OCI-LY7 (cell line): ENCODE measurements at regions not wholly inside any gene's neighbourhood (a gene's known extent, or its start where the extent isn't known, plus 50 kb on each side); places are given as distances from the start of the nearest gene placed in this dataset.

Experiments used
- BruUV-seq: library from RNA; stranded (reverse); fragments of 400-500 nt; replicated peaks from 2 replicates; lab custom pipeline; 2021; lab: Mats Ljungman, UMichigan
- CTCF ChIA-PET: fragments of 300-600 bp; sonication (Branson Sonifier 250); formaldehyde crosslinking; loops from one replicate; lab custom pipeline; 2022; ENCODE audit warnings: antibody characterized with exemption; ENCODE audit not compliant: unreplicated experiment; lab: Charles Lee
- POLR2A ChIA-PET: fragments of 300-600 bp; sonication (Branson Sonifier 250); formaldehyde crosslinking; loops from one replicate; lab custom pipeline; 2022; ENCODE audit warnings: antibody characterized with exemption; lab: Charles Lee
- DNase-seq: peaks from one replicate; pipeline ENCODE4 v3.0.0-alpha.2; 2015; ENCODE audit warnings: low spot score
- H2AFZ ChIP-seq: fragments of 200-600 bp; sonication (generic), shearing (Covaris generic); 2 replicates; pipeline ENCODE4 v1.6.1; 2014; ENCODE audit warnings: mild to moderate bottlenecking, antibody characterized with exemption, low read length, moderate library complexity
- H3K27ac ChIP-seq: fragments of 200-600 bp; sonication (generic); 2 replicates; pipeline ENCODE4 v1.5.1; 2014; ENCODE audit warnings: mixed run types, low read depth, mild to moderate bottlenecking, moderate library complexity, low read length, inconsistent platforms; ENCODE audit not compliant: poor library complexity, severe bottlenecking
- H3K36me3 ChIP-seq: fragments of 200-600 bp; sonication (generic); 2 replicates; pipeline ENCODE4 v1.6.1; 2014; ENCODE audit warnings: mild to moderate bottlenecking, antibody characterized with exemption, low read length, moderate library complexity, mixed read lengths; ENCODE audit not compliant: insufficient read depth
- H3K4me1 ChIP-seq: fragments of 200-600 bp; sonication (generic); 2 replicates; pipeline ENCODE4 v1.5.1; 2014; ENCODE audit warnings: mild to moderate bottlenecking, low read length; ENCODE audit not compliant: insufficient read depth, poor library complexity, severe bottlenecking
- H3K4me2 ChIP-seq: fragments of 200-600 bp; sonication (generic); 2 replicates; pipeline ENCODE4 v1.6.1; 2014; ENCODE audit warnings: mild to moderate bottlenecking, low read length
- H3K4me3 ChIP-seq: fragments of 200-600 bp; sonication (generic); 2 replicates; pipeline ENCODE4 v1.5.1; 2014; ENCODE audit warnings: mild to moderate bottlenecking, low read depth, low read length; ENCODE audit not compliant: poor library complexity, severe bottlenecking
- H3K79me2 ChIP-seq: fragments of 200-600 bp; sonication (generic); 2 replicates; pipeline ENCODE4 v1.6.1; 2016; ENCODE audit warnings: low read depth, mild to moderate bottlenecking, low read length, moderate library complexity, mixed read lengths; ENCODE audit not compliant: insufficient read depth
- H3K9me2 ChIP-seq: fragments of 200-600 bp; sonication (generic); 2 replicates; pipeline ENCODE4 v1.6.1; 2016; ENCODE audit warnings: mild to moderate bottlenecking, low read length, mixed read lengths; ENCODE audit not compliant: insufficient read depth
- H3K9me3 ChIP-seq: fragments of 200-600 bp; sonication (generic); 2 replicates; pipeline ENCODE4 v1.6.1; 2014; ENCODE audit warnings: mild to moderate bottlenecking, mixed run types, low read length, mixed read lengths
- H4K20me1 ChIP-seq: fragments of 200-600 bp; sonication (generic); 2 replicates; pipeline ENCODE4 v1.6.1; 2014; ENCODE audit warnings: mild to moderate bottlenecking, antibody characterized with exemption, low read length, moderate library complexity, mixed read lengths; ENCODE audit not compliant: insufficient read depth
- CTCF ChIP-seq: fragments of 200-600 bp; sonication (generic); conservative IDR thresholded peaks from 2 replicates; pipeline ENCODE4 v1.5.1; 2014; ENCODE audit warnings: mild to moderate bottlenecking, antibody characterized with exemption, low read length, moderate library complexity, mixed read lengths
- EZH2phosphoT487 ChIP-seq: fragments of 200-600 bp; sonication (generic); IDR thresholded peaks from 2 replicates; pipeline ENCODE4 v1.6.1; 2018; ENCODE audit warnings: low read depth, borderline replicate concordance, mild to moderate bottlenecking, mixed run types, antibody characterized with exemption, low read length, moderate library complexity, mixed read lengths
- intact Hi-C: fragments of 100-400 bp; cut with micrococcal nuclease; formaldehyde crosslinking; loops from one replicate; pipeline ENCODE4 v1.10.0; 2022; ENCODE audit not compliant: unreplicated experiment

DNA sequence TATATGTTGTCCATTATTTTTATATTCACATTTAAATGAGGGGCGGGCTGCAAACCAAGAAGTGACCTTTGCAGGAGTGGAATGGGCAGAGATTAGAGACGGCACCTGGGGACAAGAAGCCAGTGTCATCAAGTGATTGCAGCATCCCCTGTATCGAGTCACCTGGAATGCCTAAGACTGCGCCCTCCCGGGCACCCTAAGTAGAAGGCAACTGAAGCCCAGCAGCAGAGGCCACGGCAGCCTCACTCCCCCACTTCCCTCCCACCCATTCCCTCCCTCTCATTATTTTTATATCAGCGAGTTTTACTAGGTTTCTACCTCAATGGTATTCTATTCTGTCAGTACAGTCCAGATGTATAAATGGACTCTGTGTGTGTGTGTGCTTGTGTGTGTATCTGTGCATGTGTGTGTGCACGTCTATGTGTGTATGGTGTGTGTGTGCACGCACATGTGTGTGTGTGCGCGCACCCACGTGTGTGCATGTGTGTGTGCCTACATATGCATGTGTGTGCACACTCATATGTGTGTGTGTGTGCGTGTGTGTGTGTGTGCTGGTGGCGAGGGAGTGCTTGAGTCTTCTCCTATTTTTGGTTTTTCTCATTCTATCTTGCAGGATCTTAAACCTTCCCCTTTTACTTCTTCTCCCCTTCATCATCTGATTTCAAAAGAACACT is 106.8 kb upstream of the SLC66A3 start:
- BruUV-seq, result no TSS peak
- H4K20me1 ChIP-seq, result no peaks in the 10 kb centered on the region
- TF ChIP-seq EZH2phosphoT487, result no peak
- TF ChIP-seq CTCF, result no peak
- H3K27ac ChIP-seq, result no peak overlapping the region
- DNase-seq, result no peak
- intact Hi-C loops, result no loop called here
- ChIA-PET CTCF (no interaction called here), POLR2A (no interaction called here)
- no peaks in the 10 kb centered on the region for H3K9me3 ChIP-seq
- no peak overlapping the region for H3K4me3 ChIP-seq
- H3K4me2 ChIP-seq, result no peak overlapping the region
- no peaks in the 10 kb centered on the region for H3K36me3 ChIP-seq
- no peaks in the 10 kb centered on the region for H3K9me2 ChIP-seq
- no peaks in the 10 kb centered on the region for H3K79me2 ChIP-seq
- no peak overlapping the region for H2AFZ ChIP-seq
- no peaks in the 10 kb centered on the region for H3K4me1 ChIP-seq

GRCh38 chr2:11050565-11050964 is 104.7 kb upstream of the SLC66A3 start:
- no TSS peak for BruUV-seq
- H3K36me3 ChIP-seq, result no peaks in the 10 kb centered on the region
- POLR2A ChIA-PET, result interaction anchor here (0.6 to 0.7 kb wide), 3 partner anchors 36 to 82 kb away, joined by 3 read pairs; no protein-coding TSS in a partner anchor

More at GRCh38 chr2:11050565-11050964, 104.7 kb upstream of the SLC66A3 start:
- Histone ChIP-seq H4K20me1 (no peaks in the 10 kb centered on the region), H3K27ac (no peak overlapping the region), H3K9me3 (no peaks in the 10 kb centered on the region), H3K4me3 (no peak overlapping the region), H3K79me2 (no peaks in the 10 kb centered on the region), H2AFZ (no peak overlapping the region), H3K9me2 (no peaks in the 10 kb centered on the region), H3K4me2 (no peak overlapping the region), H3K4me1 (no peaks in the 10 kb centered on the region)
- CTCF ChIA-PET, result no interaction called here
- TF ChIP-seq CTCF (no peak), EZH2phosphoT487 (no peak)
- intact Hi-C loops, result no loop called here
- DNase-seq, result no peak
